ENCODE measurements at regions not wholly inside any gene's neighbourhood (a gene's known extent, or its start where the extent isn't known, plus 50 kb on each side); places are given as distances from the start of the nearest gene placed in this dataset.
"Not testable (repeated sequence)": the region's sequence is repeated elsewhere in the genome, so short reads cannot be mapped to it uniquely, and the experiment has no call there.

GRCh38 chrX:87105131-87105530 is 412.5 kb upstream of the KLHL4 start:
- no peak for FAIRE-seq

DNA sequence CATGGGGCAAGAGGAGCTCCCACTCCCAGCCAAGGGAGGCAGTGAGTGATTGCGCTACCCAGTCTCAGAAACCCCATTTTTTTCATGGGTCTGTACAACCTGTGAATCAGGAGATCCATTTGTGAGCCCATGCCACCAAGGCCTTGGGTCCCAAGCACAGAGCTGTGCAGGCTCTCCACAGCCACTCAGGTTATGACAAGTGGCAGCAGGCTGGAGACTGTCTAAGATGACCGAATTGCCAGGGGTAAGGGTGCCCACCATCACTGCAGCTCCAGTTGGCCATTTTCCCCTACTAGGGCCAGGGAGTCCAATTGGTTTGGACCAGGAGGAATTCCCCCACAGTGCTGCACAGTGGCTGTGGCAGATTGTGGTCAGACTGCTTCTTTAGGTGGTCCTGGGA is 407.5 kb upstream of the KLHL4 start:
- no peak for FAIRE-seq

- FAIRE-seq, result no peak
These were observed 376.7 kb upstream of the KLHL4 start for GRCh38 chrX:87140800-87141483.

- FAIRE-seq, result no peak
These were observed 357.1 kb upstream of the KLHL4 start for GRCh38 chrX:87160435-87161010.

DNA sequence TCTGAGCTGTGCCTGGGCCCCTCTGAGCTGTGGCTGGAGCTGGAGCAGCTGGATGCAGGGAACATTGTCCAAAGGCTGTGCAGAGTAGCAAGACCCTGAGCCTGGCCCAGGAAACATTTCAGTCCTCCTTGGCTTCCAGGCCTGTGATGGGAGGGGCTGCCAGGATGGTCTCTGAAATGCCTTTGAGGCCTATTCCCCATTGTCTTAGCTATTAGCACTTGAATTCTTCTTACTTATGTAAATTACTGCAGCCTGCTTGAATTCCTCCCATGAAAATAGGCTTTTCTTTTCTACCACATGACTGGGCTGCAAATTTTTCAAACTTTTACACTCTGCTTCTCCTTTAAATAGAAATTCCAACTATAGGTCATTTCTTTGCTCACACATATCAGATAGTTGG is 349.8 kb upstream of the KLHL4 start:
- FAIRE-seq, result no peak

GRCh38 chrX:87178009-87178408 is 339.6 kb upstream of the KLHL4 start:
- FAIRE-seq, result not testable (repeated sequence)
